Adipocyte (in vitro differentiated cells): ENCODE measurements at regions not wholly inside any gene's neighbourhood (a gene's known extent, or its start where the extent isn't known, plus 50 kb on each side); places are given as distances from the start of the nearest gene placed in this dataset.

ENCODE experiments used
- DNase-seq: peaks from one replicate; pipeline ENCODE4 v3.0.0-alpha.2; 2015; ENCODE audit warnings: low read depth
- H3K27me3 ChIP-seq: replicated peaks from 2 replicates; pipeline ENCODE4 v1.7.0; 2013; ENCODE audit warnings: mild to moderate bottlenecking, low read length, moderate library complexity; ENCODE audit not compliant: control insufficient read depth, insufficient read depth
- H3K36me3 ChIP-seq: 2 replicates; pipeline ENCODE4 v1.7.0; 2013; ENCODE audit warnings: low read length, mild to moderate bottlenecking, moderate library complexity; ENCODE audit not compliant: control insufficient read depth, insufficient read depth, severe bottlenecking
- H3K4me1 ChIP-seq: 2 replicates; pipeline ENCODE4 v1.7.0; 2013; ENCODE audit warnings: mild to moderate bottlenecking, low read length, moderate library complexity; ENCODE audit not compliant: control insufficient read depth, insufficient read depth
- H3K4me3 ChIP-seq: 2 replicates; pipeline ENCODE4 v1.7.0; 2013; ENCODE audit warnings: mild to moderate bottlenecking, low read length, moderate library complexity
- H3K9ac ChIP-seq: 2 replicates; pipeline ENCODE4 v1.7.0; 2013; ENCODE audit warnings: mild to moderate bottlenecking, low read length, moderate library complexity
- H3K9me3 ChIP-seq: 2 replicates; pipeline ENCODE4 v1.7.0; 2013; ENCODE audit warnings: mild to moderate bottlenecking, low read length, moderate library complexity; ENCODE audit not compliant: control insufficient read depth

DNA sequence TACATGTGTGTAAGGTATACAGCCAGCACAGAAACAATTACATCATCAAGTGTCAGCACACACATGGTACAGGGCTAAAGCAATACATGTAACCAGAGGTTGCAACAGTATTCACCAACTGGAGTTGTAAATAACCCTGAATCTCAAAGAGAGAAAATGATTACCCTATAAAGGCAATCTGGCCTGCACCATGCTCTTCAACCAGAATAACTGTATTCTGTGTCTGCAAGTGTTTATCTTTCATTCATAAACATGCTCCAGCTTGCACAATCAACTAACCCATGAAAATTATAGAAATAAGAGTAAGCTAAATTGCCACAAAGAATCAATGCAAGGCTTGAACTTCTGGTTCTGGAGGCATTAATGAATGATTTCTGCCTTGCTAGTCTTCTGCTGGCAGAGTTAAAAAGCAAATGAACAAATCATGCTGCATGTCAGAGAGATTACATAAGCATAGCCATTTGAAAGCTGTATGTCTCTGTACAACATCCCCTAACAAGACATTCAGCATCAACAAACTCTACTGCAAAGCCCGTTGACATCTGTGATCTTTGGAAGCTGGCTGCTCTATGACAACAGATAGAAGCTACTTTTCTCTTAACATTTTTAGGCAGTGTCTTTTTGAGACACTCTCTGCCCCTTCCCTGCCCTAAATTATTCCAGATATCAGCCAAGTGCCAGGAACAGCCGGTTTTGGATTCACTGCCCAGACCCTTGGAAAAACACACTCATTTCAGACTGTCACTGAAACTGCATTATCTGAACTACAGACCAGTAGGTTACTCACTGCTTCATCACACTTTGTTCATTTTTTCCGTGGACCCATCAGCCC lies 871.0 kb downstream of the OTOL1 start:
- Histone ChIP-seq H3K4me3 (no peak overlapping the region), H3K4me1 (peaks cover 3% of the 10 kb centered on the region), H3K9ac (no peak overlapping the region), H3K9me3 (no peaks in the 10 kb centered on the region), H3K36me3 (no peaks in the 10 kb centered on the region), H3K27me3 (no peaks in the 10 kb centered on the region)
- DNase-seq = peak; percentile 40

DNA sequence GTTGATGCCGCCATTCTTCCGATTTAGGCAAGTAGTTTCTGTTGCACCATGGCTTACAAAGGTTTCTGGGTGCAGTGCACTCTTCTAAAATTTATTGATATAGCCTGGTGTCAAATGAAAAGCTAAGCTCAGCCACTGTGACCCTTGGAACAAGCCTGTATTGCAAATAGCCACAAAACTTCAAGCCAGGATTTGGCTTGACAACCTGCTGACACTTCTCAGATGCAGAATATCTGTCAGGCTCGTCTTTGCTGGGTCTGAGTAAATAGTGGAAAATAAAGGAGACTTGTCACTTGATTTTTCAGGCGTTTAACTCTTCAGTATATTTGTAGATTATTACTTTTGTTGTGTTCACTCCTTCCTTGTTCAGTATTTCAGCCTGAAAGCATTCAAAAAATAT lies 871.8 kb downstream of the OTOL1 start:
- Histone ChIP-seq H3K27me3 (no peaks in the 10 kb centered on the region), H3K4me1 (peaks cover 3% of the 10 kb centered on the region), H3K9ac (no peak overlapping the region), H3K4me3 (no peak overlapping the region), H3K9me3 (no peaks in the 10 kb centered on the region), H3K36me3 (no peaks in the 10 kb centered on the region)
- no peak for DNase-seq

DNA sequence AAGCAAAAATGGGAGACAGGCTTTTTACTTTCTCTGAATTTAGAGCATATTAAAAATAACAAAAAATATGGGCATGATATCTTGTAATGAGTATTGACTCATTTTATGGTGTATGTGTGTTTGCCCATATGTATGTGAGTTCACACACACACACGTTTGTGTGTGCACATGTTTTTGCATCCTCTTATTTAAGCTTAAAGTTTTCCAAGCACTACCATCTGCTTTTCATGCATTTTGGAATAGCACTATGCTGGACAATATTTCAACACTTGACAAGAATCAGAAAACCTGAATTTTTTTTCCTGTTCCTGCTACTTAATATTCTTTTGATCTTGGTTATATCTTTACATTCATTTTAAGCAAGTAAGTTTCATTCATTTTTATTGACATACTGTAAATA lies 872.7 kb downstream of the OTOL1 start:
- H3K9me3 ChIP-seq = no peaks in the 10 kb centered on the region
- peaks cover 3% of the 10 kb centered on the region for H3K4me1 ChIP-seq

DNA sequence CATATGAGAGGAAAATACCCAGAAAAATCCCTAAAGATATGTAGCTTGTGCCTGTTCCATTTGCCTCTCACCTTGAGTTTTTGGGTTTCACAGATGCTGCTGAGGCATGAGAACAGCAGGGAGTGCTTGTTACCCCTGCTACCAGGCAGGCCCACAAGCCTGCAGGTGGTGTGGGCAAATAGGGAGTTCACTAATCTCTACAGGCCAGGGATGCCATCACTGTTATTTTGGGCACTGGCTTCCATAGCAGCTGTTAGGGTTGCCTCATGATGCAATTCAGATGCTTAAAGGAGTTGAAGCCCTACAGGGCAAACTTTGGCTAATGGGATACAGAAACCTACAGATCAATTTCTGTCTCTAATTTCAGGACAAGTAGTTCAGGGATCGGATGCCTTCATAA lies 873.5 kb downstream of the OTOL1 start:
- Histone ChIP-seq H3K9me3 (no peaks in the 10 kb centered on the region), H3K9ac (no peak overlapping the region), H3K4me1 (peaks cover 3% of the 10 kb centered on the region), H3K4me3 (no peak overlapping the region), H3K27me3 (no peaks in the 10 kb centered on the region), H3K36me3 (no peaks in the 10 kb centered on the region)
- peak; percentile 17 for DNase-seq

More for the DNA sequence above, 872.7 kb downstream of the OTOL1 start:
- Histone ChIP-seq H3K9ac (no peak overlapping the region), H3K4me3 (no peak overlapping the region), H3K27me3 (no peaks in the 10 kb centered on the region), H3K36me3 (no peaks in the 10 kb centered on the region)
- DNase-seq = no peak

DNA sequence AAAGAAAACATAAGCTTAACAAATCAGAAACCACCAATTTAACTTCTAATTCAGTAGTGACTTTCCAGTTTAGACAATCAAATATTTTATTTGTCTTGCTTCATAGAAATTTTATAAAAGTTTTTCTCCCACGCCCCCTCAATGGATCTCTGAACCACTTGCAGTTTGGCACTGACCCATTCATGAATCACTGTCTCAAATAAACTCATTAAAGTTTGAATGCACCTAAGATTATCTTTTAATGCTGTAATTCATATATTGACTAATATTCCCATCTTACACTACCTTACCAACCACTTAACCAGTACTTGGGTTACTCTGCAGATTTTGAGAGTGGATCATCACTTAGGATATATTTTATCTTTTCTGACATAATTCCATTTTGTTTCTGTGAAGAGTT lies 880.2 kb downstream of the OTOL1 start:
- Histone ChIP-seq H3K9ac (no peak overlapping the region), H3K36me3 (no peaks in the 10 kb centered on the region), H3K27me3 (no peaks in the 10 kb centered on the region), H3K4me3 (no peak overlapping the region), H3K9me3 (no peaks in the 10 kb centered on the region), H3K4me1 (no peaks in the 10 kb centered on the region)
- DNase-seq = no peak

DNA sequence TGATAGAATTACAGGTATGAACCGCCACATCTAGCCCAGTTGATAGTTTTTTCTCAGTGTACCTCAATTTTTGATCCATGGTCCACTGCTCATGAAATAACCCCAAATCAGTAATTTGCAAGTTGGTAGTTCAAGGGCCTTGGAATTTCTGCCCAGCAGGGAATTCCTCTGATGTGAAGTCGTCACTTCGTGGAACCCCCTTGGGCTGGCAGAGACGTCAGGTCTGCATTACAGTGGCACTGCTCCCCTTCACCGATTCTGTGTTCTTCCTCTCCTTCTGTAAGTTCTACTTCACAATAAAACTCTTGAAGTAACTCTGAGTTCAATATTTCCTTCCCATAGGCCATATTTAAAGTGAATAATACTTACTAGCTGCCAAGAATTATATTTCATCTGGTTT lies 881.0 kb downstream of the OTOL1 start:
- H3K4me1 ChIP-seq = no peaks in the 10 kb centered on the region
- H3K9me3 ChIP-seq = no peaks in the 10 kb centered on the region
- H3K9ac ChIP-seq = no peak overlapping the region
- no peak for DNase-seq
- no peaks in the 10 kb centered on the region for H3K27me3 ChIP-seq
- no peak overlapping the region for H3K4me3 ChIP-seq
- H3K36me3 ChIP-seq = no peaks in the 10 kb centered on the region

DNA sequence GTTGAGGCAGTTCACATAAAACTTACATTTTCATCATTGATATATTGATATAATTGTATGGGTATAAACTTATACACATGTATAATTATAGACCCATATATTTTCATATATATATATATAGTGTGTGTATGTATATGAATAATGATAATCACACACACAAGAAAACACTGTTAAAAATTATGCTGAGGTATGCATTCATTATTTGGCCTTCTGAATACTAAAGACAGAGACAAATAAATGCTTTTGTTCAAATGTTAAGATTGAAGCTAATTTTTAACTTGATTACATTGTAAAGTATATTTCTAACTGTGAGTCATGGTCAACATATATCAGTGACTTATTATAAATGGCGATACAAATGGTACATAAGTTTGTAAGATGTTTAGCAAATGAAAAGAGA lies 888.8 kb downstream of the OTOL1 start:
- Histone ChIP-seq H3K27me3 (no peaks in the 10 kb centered on the region), H3K4me1 (no peaks in the 10 kb centered on the region), H3K36me3 (no peaks in the 10 kb centered on the region), H3K9me3 (peaks cover 2% of the 10 kb centered on the region), H3K4me3 (no peak overlapping the region), H3K9ac (no peak overlapping the region)
- no peak for DNase-seq

DNA sequence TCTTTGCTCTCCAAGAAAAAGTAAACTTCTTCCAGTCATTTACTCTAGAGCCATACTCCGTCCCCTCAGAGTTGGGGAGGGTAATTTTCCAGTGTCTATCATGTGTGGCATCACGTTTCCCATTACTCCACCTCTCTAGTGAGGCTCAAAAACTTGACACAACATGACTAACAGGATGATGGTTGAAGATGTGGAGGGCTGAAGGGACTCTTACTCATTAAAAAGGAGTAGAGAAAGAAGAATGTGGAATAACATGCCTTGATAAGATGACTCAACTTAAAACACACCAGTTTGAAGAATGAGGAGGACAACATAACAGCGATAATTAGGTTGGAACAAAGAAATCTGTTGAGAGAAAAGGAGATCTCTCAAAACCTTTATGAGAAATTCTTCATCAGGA lies 894.3 kb downstream of the OTOL1 start:
- Histone ChIP-seq H3K4me1 (peaks cover 4% of the 10 kb centered on the region), H3K4me3 (no peak overlapping the region), H3K27me3 (no peaks in the 10 kb centered on the region), H3K9me3 (no peaks in the 10 kb centered on the region), H3K36me3 (no peaks in the 10 kb centered on the region), H3K9ac (no peak overlapping the region)
- peak; percentile 43 for DNase-seq

DNA sequence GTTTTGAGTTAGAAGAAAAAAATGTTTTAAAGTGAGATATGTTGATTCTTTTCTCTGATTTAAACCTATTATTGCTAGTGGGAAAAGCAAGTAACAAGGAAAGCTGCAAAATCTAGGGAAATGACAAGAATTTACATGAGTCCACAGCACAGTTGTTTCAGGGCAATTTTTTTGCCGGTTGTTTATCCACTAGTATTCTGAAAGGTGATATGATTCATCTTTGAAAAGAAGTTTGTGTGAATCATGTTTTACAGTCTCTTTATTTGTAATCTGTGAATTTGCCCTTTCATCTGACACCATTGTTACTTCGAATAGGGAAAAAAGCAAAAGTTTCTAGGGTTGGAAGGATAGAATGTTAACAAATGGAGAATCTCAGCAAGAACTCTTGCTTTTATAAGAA lies 894.7 kb downstream of the OTOL1 start:
- H3K9me3 ChIP-seq = no peaks in the 10 kb centered on the region
- peak; percentile 40 for DNase-seq
- H3K4me3 ChIP-seq = no peak overlapping the region
- no peaks in the 10 kb centered on the region for H3K36me3 ChIP-seq
- no peak overlapping the region for H3K9ac ChIP-seq
- peaks cover 4% of the 10 kb centered on the region for H3K4me1 ChIP-seq
- no peaks in the 10 kb centered on the region for H3K27me3 ChIP-seq

DNA sequence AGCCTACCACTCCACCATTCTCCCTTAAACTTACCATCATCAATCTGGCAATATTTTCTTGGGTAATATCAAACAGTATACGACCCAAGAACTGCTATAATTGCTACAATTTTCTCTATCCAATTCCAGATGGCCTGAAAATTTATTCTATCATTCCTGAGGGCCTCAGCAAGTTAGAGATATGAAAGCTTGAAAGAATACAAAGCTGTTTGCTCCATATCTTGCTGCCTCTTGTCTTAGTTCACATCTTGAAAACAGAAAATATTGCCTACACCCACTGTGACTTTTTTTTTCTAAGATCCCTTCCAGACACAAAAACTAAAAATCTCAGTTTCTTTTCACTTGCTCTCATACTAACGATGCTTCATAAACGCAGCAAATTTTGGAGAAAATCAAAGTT lies 898.9 kb downstream of the OTOL1 start:
- Histone ChIP-seq H3K27me3 (no peaks in the 10 kb centered on the region), H3K36me3 (no peaks in the 10 kb centered on the region)

DNA sequence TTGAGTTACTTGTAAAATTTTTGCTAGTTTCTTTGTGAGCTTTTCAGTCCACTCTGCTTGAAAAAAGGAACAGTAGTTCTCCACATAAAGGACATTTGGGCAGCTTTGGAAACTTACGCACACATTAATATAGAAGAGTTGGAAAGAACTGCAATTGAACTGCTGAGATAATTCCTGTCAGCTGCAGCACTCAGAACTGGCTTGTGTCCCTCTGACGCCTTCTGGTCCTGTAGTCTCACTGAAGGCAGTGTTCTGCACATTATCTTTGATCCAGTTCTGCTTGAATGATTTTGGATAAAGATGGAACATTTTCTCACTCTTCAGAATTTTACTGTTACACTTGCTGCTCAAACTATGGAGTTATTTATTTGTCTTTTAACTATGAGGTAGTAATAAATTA lies 901.9 kb downstream of the OTOL1 start:
- no peak for DNase-seq
- Histone ChIP-seq H3K27me3 (no peaks in the 10 kb centered on the region), H3K4me3 (no peak overlapping the region), H3K9me3 (peaks cover 4% of the 10 kb centered on the region), H3K9ac (no peak overlapping the region), H3K36me3 (no peaks in the 10 kb centered on the region), H3K4me1 (no peaks in the 10 kb centered on the region)

More for the DNA sequence above, 898.9 kb downstream of the OTOL1 start:
- DNase-seq = no peak
- Histone ChIP-seq H3K4me1 (peaks cover 4% of the 10 kb centered on the region), H3K9ac (no peak overlapping the region), H3K4me3 (no peak overlapping the region), H3K9me3 (peaks cover 4% of the 10 kb centered on the region)

DNA sequence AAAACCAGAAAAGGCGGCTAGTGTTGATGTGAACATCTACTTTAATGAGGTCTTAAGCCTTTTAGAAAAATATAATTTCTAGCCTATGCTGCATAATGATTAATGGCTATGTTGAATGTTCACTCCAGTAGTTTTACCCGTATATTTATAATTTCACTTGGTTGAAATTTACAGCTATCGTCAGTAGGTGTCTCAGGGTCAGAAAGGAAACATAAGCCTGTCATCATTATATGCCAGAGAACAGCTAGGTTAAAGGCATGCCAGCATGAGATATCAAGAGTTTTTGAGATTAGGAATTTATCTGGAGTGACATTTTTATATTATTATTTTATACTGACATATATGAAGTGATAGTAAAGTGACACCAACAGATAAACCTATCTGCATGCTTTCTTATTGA lies 904.1 kb downstream of the OTOL1 start:
- H3K9me3 ChIP-seq = peaks cover 4% of the 10 kb centered on the region
- H3K36me3 ChIP-seq = no peaks in the 10 kb centered on the region
- H3K27me3 ChIP-seq = no peaks in the 10 kb centered on the region
- no peaks in the 10 kb centered on the region for H3K4me1 ChIP-seq
- H3K4me3 ChIP-seq = no peak overlapping the region
- no peak for DNase-seq
- no peak overlapping the region for H3K9ac ChIP-seq
